H1 (cell line): ENCODE measurements at regions not wholly inside any gene's neighbourhood (a gene's known extent, or its start where the extent isn't known, plus 50 kb on each side); places are given as distances from the start of the nearest gene placed in this dataset.

Source experiments
- CTCF ChIA-PET: fragments of 300-600 bp; sonication (Branson Sonifier 250); formaldehyde crosslinking; loops from one replicate; lab custom pipeline; 2021; ENCODE audit not compliant: partially characterized antibody; lab: Charles Lee
- POLR2A ChIA-PET: fragments of 300-600 bp; sonication (Branson Sonifier 250); formaldehyde crosslinking; loops from one replicate; lab custom pipeline; 2021; ENCODE audit warnings: inconsistent platforms; ENCODE audit not compliant: partially characterized antibody; lab: Charles Lee
- DNase-seq, 2 experiments: peaks; one replicate each; pipeline versions ENCODE4 v3.0.0 to v3.0.0-alpha.2; 2010 to 2022; ENCODE audit warnings: low spot score in 2 of 2, low read depth in 1 of 2, mixed read lengths in 1 of 2
- FAIRE-seq: peaks from 2 replicates; lab custom pipeline; 2011; peaks lifted over from hg19 to GRCh38; lab: Jason Lieb, UNC
- H2AFZ ChIP-seq: 2 replicates; pipeline ENCODE4 v1.8.1; 2012; ENCODE audit warnings: low read length, inconsistent platforms
- H2AK5ac ChIP-seq: 2 replicates; pipeline ENCODE4 v1.6.1; 2013; ENCODE audit warnings: low read depth, low read length
- H2BK120ac ChIP-seq: replicated peaks from 2 replicates; pipeline ENCODE3; 2013; ENCODE audit warnings: low read depth, low read length, inconsistent platforms
- H2BK12ac ChIP-seq: 2 replicates; pipeline ENCODE4 v1.6.1; 2013; ENCODE audit warnings: low read depth, low read length
- H2BK15ac ChIP-seq: 2 replicates; pipeline ENCODE4 v1.6.1; 2013; ENCODE audit warnings: low read length
- H2BK20ac ChIP-seq: 2 replicates; pipeline ENCODE4 v1.6.1; 2013; ENCODE audit warnings: low read length
- H2BK5ac ChIP-seq: 2 replicates; pipeline ENCODE4 v1.6.1; 2013; ENCODE audit warnings: low read depth, low read length
- H3K14ac ChIP-seq: 2 replicates; pipeline ENCODE4 v1.6.1; 2013; ENCODE audit warnings: inconsistent platforms; ENCODE audit not compliant: insufficient read length
- H3K18ac ChIP-seq: 2 replicates; pipeline ENCODE4 v1.6.1; 2013; ENCODE audit warnings: low read length; ENCODE audit errors: extremely low read depth
- H3K23ac ChIP-seq: 2 replicates; pipeline ENCODE4 v1.6.1; 2013; ENCODE audit warnings: inconsistent platforms; ENCODE audit not compliant: insufficient read length
- H3K23me2 ChIP-seq: 2 replicates; pipeline ENCODE4 v1.6.1; 2013; ENCODE audit warnings: low read depth, low read length
- H3K27ac ChIP-seq: 2 replicates; pipeline ENCODE4 v1.6.1; 2011; ENCODE audit warnings: low read depth, low read length, inconsistent platforms
- H3K27me3 ChIP-seq, 4 experiments: replicated peaks in 1 of 4; 1 replicate in 1 of 4; 2 replicates in 3 of 4; pipeline versions ENCODE4 v1.6.1 to v1.8.1; 2011 to 2013; ENCODE audit warnings: low read length in 3 of 4, mild to moderate bottlenecking in 3 of 4, inconsistent platforms in 2 of 4, mixed read lengths in 2 of 4, moderate library complexity in 1 of 4; ENCODE audit not compliant: control insufficient read depth in 3 of 4, insufficient read depth in 3 of 4; ENCODE audit errors: extremely low read depth in 1 of 4
- H3K36me3 ChIP-seq, 4 experiments: 2 replicates each; pipeline versions ENCODE4 v1.6.1 to v1.8.1; 2011 to 2013; ENCODE audit warnings: mild to moderate bottlenecking in 4 of 4, low read length in 3 of 4, moderate library complexity in 2 of 4, control low read depth in 1 of 4, inconsistent platforms in 1 of 4; ENCODE audit not compliant: insufficient read depth in 4 of 4, control insufficient read depth in 2 of 4
- H3K4ac ChIP-seq: replicated peaks from 2 replicates; pipeline ENCODE3; 2013; ENCODE audit warnings: low read length, low read depth, mixed read lengths, inconsistent platforms; ENCODE audit not compliant: insufficient read length
- H3K4me1 ChIP-seq, 4 experiments: replicated peaks in 1 of 4; 1 replicate in 1 of 4; 2 replicates in 3 of 4; pipeline versions ENCODE4 v1.6.1 to v1.8.1; 2011 to 2013; ENCODE audit warnings: low read length in 3 of 4, inconsistent platforms in 2 of 4, mixed read lengths in 1 of 4; ENCODE audit not compliant: insufficient read depth in 4 of 4, control insufficient read depth in 3 of 4
- H3K4me2 ChIP-seq, 2 experiments: 2 replicates each; pipeline versions ENCODE4 v1.6.1 to v1.8.1; 2011 to 2013; ENCODE audit warnings: low read depth in 2 of 2, low read length in 2 of 2, control low read depth in 1 of 2, inconsistent platforms in 1 of 2, mild to moderate bottlenecking in 1 of 2; ENCODE audit not compliant: insufficient read depth in 1 of 2
- H3K4me3 ChIP-seq, 4 experiments: fragments of 200-600, 300-600 bp in 1 of 4; sonication (generic), shearing (Covaris generic), sonication (Bioruptor Twin) in 1 of 4; 2 replicates each; pipeline versions ENCODE4 v1.5.1 to v1.8.1; 2011 to 2016; ENCODE audit warnings: low read length in 4 of 4, low read depth in 3 of 4, control low read depth in 2 of 4, inconsistent platforms in 2 of 4, mild to moderate bottlenecking in 2 of 4, mixed read lengths in 1 of 4, moderate library complexity in 1 of 4; ENCODE audit not compliant: insufficient read depth in 2 of 4; ENCODE audit errors: extremely low read depth in 1 of 4
- H3K56ac ChIP-seq: replicated peaks from 2 replicates; pipeline ENCODE3; 2013; ENCODE audit warnings: low read depth, mild to moderate bottlenecking, mixed read lengths, low read length, inconsistent platforms; ENCODE audit not compliant: insufficient read length
- H3K79me1 ChIP-seq: 2 replicates; pipeline ENCODE4 v1.6.1; 2013; ENCODE audit warnings: low read depth, low read length, control low read depth
- H3K79me2 ChIP-seq, 2 experiments: 2 replicates each; pipeline versions ENCODE4 v1.6.1 to v1.8.1; 2012 to 2013; ENCODE audit warnings: low read length in 2 of 2, mild to moderate bottlenecking in 2 of 2, inconsistent platforms in 1 of 2; ENCODE audit not compliant: insufficient read depth in 2 of 2, control insufficient read depth in 1 of 2
- H3K9ac ChIP-seq, 4 experiments: replicated peaks in 1 of 4; 1 replicate in 1 of 4; 2 replicates in 3 of 4; pipeline versions ENCODE4 v1.6.1 to v1.8.1; 2011 to 2013; ENCODE audit warnings: low read depth in 3 of 4, low read length in 3 of 4, control low read depth in 2 of 4, mild to moderate bottlenecking in 2 of 4, moderate library complexity in 2 of 4, inconsistent platforms in 1 of 4; ENCODE audit errors: extremely low read depth in 1 of 4
- H3K9me3 ChIP-seq, 2 experiments: 2 replicates each; pipeline versions ENCODE4 v1.6.1 to v1.8.1; 2012 to 2013; ENCODE audit warnings: mild to moderate bottlenecking in 2 of 2, moderate library complexity in 2 of 2, control low read depth in 1 of 2, inconsistent platforms in 1 of 2, low read depth in 1 of 2, low read length in 1 of 2, mixed read lengths in 1 of 2; ENCODE audit not compliant: insufficient read depth in 2 of 2
- H4K20me1 ChIP-seq, 2 experiments: replicated peaks in 1 of 2; 2 replicates each; pipeline versions ENCODE3 to v1.8.1; 2011 to 2013; ENCODE audit warnings: inconsistent platforms in 2 of 2, low read length in 2 of 2, mild to moderate bottlenecking in 1 of 2; ENCODE audit not compliant: insufficient read depth in 2 of 2, control insufficient read depth in 1 of 2
- H4K5ac ChIP-seq: 2 replicates; pipeline ENCODE4 v1.6.1; 2013; ENCODE audit warnings: low read length, low read depth, mixed read lengths, inconsistent platforms; ENCODE audit not compliant: insufficient read length
- H4K8ac ChIP-seq: 2 replicates; pipeline ENCODE4 v1.8.0; 2013; ENCODE audit warnings: mild to moderate bottlenecking, moderate library complexity, low read length, inconsistent platforms; ENCODE audit not compliant: insufficient read depth; ENCODE audit errors: extremely low read depth
- H4K91ac ChIP-seq: replicated peaks from 2 replicates; pipeline ENCODE3; 2013; ENCODE audit warnings: low read length, mixed read lengths, inconsistent platforms; ENCODE audit not compliant: insufficient read length
- ASH2L ChIP-seq: fragments of 200-600, 300-600 bp; sonication (generic); IDR thresholded peaks from one replicate; pipeline ENCODE4 v1.7.1; 2017; ENCODE audit warnings: low read length
- HDAC6 ChIP-seq: IDR thresholded peaks from one replicate; pipeline ENCODE4 v1.7.1; 2012; ENCODE audit warnings: low read depth, mild to moderate bottlenecking, inconsistent platforms, low read length, moderate library complexity
- POLR2AphosphoS5 ChIP-seq: IDR thresholded peaks from 2 replicates; pipeline ENCODE4 v1.6.1; 2011; ENCODE audit warnings: low read depth, low read length
- RBBP5 ChIP-seq: IDR thresholded peaks from 2 replicates; pipeline ENCODE4 v1.7.1; 2012; ENCODE audit warnings: low read depth, mild to moderate bottlenecking, inconsistent platforms, low read length, moderate library complexity, borderline replicate concordance
- SIX5 ChIP-seq: IDR thresholded peaks from 2 replicates; pipeline ENCODE4 v1.6.1; 2011; ENCODE audit warnings: mild to moderate bottlenecking, low read depth, low read length
- SUZ12 ChIP-seq: fragments of 200-600 bp; sonication (generic); IDR thresholded peaks from 2 replicates; pipeline ENCODE4 v1.6.1; 2012; ENCODE audit warnings: mild to moderate bottlenecking, inconsistent platforms, low read length, moderate library complexity, mixed read lengths
- WGBS, 2 experiments: shearing (Covaris generic) in 1 of 2; methylation state at CpG; one replicate each; pipeline versions ENCODE4 v1.1.6 to v1.1.7; 2013 to 2015; ENCODE audit warnings: low lambda C conversion rate in 2 of 2, mixed read lengths in 2 of 2, inconsistent platforms in 1 of 2, low coverage in 1 of 2, missing lambda C conversion rate in 1 of 2; ENCODE audit not compliant: insufficient replicate concordance in 2 of 2, insufficient coverage in 1 of 2, insufficient read length in 1 of 2; ENCODE audit errors: extremely low coverage in 1 of 2, missing lambda C conversion rate in 1 of 2; 5-methylcytosine and 5-hydroxymethylcytosine counted together
- TF ChIP-seq, protein P1 (sequence below), 3 experiments: IDR thresholded peaks; 1 replicate in 2 of 3; 2 replicates in 1 of 3; pipeline versions ENCODE4 v1.5.1 to v1.6.1; 2011; ENCODE audit warnings: low read length in 3 of 3, mild to moderate bottlenecking in 3 of 3, inconsistent platforms in 2 of 3, low read depth in 1 of 3, moderate library complexity in 1 of 3; ENCODE audit not compliant: insufficient read depth in 1 of 3; ENCODE audit errors: control extremely low read depth in 1 of 3

- WGBS, 2 experiments: 90% methylated on average over 3 of the region's 3 CpGs; no CpG with 5 or more reads in 1 of the 2 experiments
- Histone ChIP-seq H4K5ac (no peak overlapping the region), H2AK5ac (no peak overlapping the region), H3K14ac (no peak overlapping the region), H3K4me1 (peaks cover 0 to 4% (median 0%) of the 10 kb centered on the region in 4 experiments; a peak in 1 of 7 replicates), H2BK20ac (no peak overlapping the region), H2AFZ (no peak overlapping the region), H2BK12ac (no peak overlapping the region), H3K36me3 (no peaks in the 10 kb centered on the region), H3K79me1 (no peaks in the 10 kb centered on the region), H3K4ac (no peak overlapping the region), H3K23ac (no peak overlapping the region), H2BK5ac (no peak overlapping the region), H3K23me2 (no peaks in the 10 kb centered on the region), H3K27ac (no peak overlapping the region), H4K8ac (no peak overlapping the region), H3K4me2 (no peak overlapping the region), H3K9ac (no peak overlapping the region), H4K20me1 (no peaks in the 10 kb centered on the region), H4K91ac (no peak overlapping the region), H3K9me3 (no peaks in the 10 kb centered on the region), H2BK120ac (no peak overlapping the region), H3K27me3 (no peaks in the 10 kb centered on the region), H3K79me2 (no peaks in the 10 kb centered on the region), H3K4me3 (no peak overlapping the region), H3K18ac (no peak overlapping the region), H3K56ac (no peak overlapping the region), H2BK15ac (no peak overlapping the region)
- DNase-seq (no peak), FAIRE-seq (no peak)
- ChIA-PET POLR2A (no interaction called here), CTCF (interaction anchor here (0.7 kb wide), 1 partner anchor 29 kb away, joined by 3 read pairs; no protein-coding TSS in a partner anchor)
- TF ChIP-seq, protein P1, sequence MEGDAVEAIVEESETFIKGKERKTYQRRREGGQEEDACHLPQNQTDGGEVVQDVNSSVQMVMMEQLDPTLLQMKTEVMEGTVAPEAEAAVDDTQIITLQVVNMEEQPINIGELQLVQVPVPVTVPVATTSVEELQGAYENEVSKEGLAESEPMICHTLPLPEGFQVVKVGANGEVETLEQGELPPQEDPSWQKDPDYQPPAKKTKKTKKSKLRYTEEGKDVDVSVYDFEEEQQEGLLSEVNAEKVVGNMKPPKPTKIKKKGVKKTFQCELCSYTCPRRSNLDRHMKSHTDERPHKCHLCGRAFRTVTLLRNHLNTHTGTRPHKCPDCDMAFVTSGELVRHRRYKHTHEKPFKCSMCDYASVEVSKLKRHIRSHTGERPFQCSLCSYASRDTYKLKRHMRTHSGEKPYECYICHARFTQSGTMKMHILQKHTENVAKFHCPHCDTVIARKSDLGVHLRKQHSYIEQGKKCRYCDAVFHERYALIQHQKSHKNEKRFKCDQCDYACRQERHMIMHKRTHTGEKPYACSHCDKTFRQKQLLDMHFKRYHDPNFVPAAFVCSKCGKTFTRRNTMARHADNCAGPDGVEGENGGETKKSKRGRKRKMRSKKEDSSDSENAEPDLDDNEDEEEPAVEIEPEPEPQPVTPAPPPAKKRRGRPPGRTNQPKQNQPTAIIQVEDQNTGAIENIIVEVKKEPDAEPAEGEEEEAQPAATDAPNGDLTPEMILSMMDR (IDR thresholded peaks at IDR 0.05; ENCODE audit: control extremely low read depth in 1 of 3, insufficient read depth in 1 of 3, low read depth in 1 of 3, low read length in 3 of 3): no peak
- TF ChIP-seq ASH2L (no peak), RBBP5 (no peak), HDAC6 (no peak), POLR2AphosphoS5 (no peak), SUZ12 (no peak), SIX5 (no peak)
Observed at GRCh38 chr3:176088962-176089383, 1108.3 kb downstream of the TBL1XR1 start.
